ENCODE measurements at regions not wholly inside any gene's neighbourhood (a gene's known extent, or its start where the extent isn't known, plus 50 kb on each side); places are given as distances from the start of the nearest gene placed in this dataset.

DNA sequence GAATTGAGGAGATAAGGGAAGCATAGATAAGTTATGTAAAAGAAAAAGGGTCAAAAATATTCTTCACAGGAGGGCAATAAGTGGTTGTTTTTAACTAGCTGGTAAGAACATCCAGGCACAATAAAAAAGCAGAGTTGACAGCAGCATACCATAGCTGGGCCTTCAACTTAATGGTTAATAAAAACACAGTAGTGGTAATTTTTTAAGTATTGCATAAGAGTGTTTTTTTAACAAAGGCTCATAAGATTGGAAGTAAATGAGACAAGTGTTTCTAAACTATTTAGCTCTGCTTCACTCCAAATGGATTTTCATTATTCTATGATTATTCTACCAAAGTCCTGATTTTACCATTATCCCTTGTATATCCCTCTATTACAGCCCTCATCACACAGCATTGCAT is 140.1 kb upstream of the TSPAN8 start:
- intact Hi-C loops (cut with micrococcal nuclease; ENCODE audit: unreplicated experiment): no loop called here
- H3K9me2 ChIP-seq (ENCODE audit: insufficient read depth, low read length): no peaks in the 10 kb centered on the region; the same call in 1 of the 2 replicates
- no peaks in the 10 kb centered on the region for H3K36me3 ChIP-seq (ENCODE audit: insufficient read depth, low read length)
- no peak for TF ChIP-seq EZH2phosphoT487 (IDR thresholded peaks at IDR 0.05; ENCODE audit: borderline replicate concordance, low read depth, low read length)
- TF ChIP-seq, protein P1, sequence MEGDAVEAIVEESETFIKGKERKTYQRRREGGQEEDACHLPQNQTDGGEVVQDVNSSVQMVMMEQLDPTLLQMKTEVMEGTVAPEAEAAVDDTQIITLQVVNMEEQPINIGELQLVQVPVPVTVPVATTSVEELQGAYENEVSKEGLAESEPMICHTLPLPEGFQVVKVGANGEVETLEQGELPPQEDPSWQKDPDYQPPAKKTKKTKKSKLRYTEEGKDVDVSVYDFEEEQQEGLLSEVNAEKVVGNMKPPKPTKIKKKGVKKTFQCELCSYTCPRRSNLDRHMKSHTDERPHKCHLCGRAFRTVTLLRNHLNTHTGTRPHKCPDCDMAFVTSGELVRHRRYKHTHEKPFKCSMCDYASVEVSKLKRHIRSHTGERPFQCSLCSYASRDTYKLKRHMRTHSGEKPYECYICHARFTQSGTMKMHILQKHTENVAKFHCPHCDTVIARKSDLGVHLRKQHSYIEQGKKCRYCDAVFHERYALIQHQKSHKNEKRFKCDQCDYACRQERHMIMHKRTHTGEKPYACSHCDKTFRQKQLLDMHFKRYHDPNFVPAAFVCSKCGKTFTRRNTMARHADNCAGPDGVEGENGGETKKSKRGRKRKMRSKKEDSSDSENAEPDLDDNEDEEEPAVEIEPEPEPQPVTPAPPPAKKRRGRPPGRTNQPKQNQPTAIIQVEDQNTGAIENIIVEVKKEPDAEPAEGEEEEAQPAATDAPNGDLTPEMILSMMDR (conservative IDR thresholded peaks at IDR 0.05; ENCODE audit: low read length): no peak
- ChIA-PET CTCF (ENCODE audit: unreplicated experiment) (no interaction called here), POLR2A (interaction anchor here (0.6 kb wide), 1 partner anchor 1420 kb away, joined by 7 read pairs; no protein-coding TSS in a partner anchor)
- BruUV-seq (replicated peaks): no TSS peak
- H3K4me1 ChIP-seq (ENCODE audit: insufficient read depth, low read length, poor library complexity, severe bottlenecking): no peaks in the 10 kb centered on the region
- H3K4me3 ChIP-seq (ENCODE audit: low read depth, low read length, poor library complexity, severe bottlenecking): no peak overlapping the region
- H3K9me3 ChIP-seq (ENCODE audit: low read length): no peaks in the 10 kb centered on the region
- no peak overlapping the region for H3K4me2 ChIP-seq (ENCODE audit: low read length)
- no peak overlapping the region for H3K27ac ChIP-seq (ENCODE audit: low read depth, low read length, poor library complexity, severe bottlenecking)
- H3K79me2 ChIP-seq (ENCODE audit: insufficient read depth, low read depth, low read length): no peaks in the 10 kb centered on the region
- DNase-seq (ENCODE audit: low spot score): no peak
- no peak overlapping the region for H2AFZ ChIP-seq (ENCODE audit: low read length)
- no peaks in the 10 kb centered on the region for H4K20me1 ChIP-seq (ENCODE audit: insufficient read depth, low read length)

DNA sequence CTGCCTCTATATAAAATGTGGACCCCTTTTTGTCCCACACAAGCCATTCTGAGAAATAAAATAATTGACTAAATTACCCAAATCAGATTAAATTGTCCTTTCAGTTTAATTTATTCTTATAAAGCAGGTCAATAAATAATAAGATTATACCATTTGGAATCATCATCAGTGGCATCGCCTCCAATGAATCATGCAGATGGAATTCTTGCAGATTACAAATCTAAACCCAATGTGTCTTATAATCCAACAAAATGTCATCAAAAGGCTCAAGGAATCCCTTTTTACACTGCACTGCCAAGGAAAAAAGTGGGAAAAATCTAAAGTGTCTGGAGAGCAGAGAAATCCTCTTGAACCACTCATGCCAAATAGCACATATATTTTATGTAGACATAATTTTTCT is 138.2 kb upstream of the TSPAN8 start:
- H3K4me1 ChIP-seq (ENCODE audit: insufficient read depth, low read length, poor library complexity, severe bottlenecking): no peaks in the 10 kb centered on the region
- H3K36me3 ChIP-seq (ENCODE audit: insufficient read depth, low read length): no peaks in the 10 kb centered on the region
- ChIA-PET POLR2A (no interaction called here), CTCF (ENCODE audit: unreplicated experiment) (no interaction called here)
- no peak for DNase-seq (ENCODE audit: low spot score)
- H2AFZ ChIP-seq (ENCODE audit: low read length): no peak overlapping the region
- no peaks in the 10 kb centered on the region for H3K9me3 ChIP-seq (ENCODE audit: low read length)
- no peak overlapping the region for H3K27ac ChIP-seq (ENCODE audit: low read depth, low read length, poor library complexity, severe bottlenecking)
- no TSS peak for BruUV-seq (replicated peaks)
- H3K4me2 ChIP-seq (ENCODE audit: low read length): no peak overlapping the region
- H4K20me1 ChIP-seq (ENCODE audit: insufficient read depth, low read length): no peaks in the 10 kb centered on the region
- H3K9me2 ChIP-seq (ENCODE audit: insufficient read depth, low read length): no peaks in the 10 kb centered on the region; the same call in 1 of the 2 replicates
- H3K79me2 ChIP-seq (ENCODE audit: insufficient read depth, low read depth, low read length): no peaks in the 10 kb centered on the region
- no peak overlapping the region for H3K4me3 ChIP-seq (ENCODE audit: low read depth, low read length, poor library complexity, severe bottlenecking)
- TF ChIP-seq, protein P1 (conservative IDR thresholded peaks at IDR 0.05; ENCODE audit: low read length): no peak
- no peak for TF ChIP-seq EZH2phosphoT487 (IDR thresholded peaks at IDR 0.05; ENCODE audit: borderline replicate concordance, low read depth, low read length)
- intact Hi-C loops (cut with micrococcal nuclease; ENCODE audit: unreplicated experiment): no loop called here

DNA sequence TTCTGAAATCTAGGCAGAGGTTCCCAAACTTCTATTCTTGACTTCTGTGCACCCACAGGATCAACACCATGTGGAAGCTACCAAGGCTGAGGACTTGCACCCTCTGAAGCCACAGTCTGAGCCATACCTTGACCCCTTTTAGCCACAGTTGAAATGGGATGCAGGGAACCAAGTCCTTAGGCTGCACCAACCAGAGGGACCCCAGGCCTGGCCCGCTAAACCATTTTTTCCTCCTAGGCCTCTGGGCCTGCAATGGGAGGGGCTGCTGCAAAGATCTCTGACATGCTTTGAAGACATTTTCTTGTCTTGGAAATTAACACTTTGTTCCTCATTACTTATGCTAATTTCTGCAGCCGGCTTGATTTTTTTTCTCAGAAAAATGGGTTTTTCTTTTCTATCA is 133.9 kb upstream of the TSPAN8 start:
- Histone ChIP-seq H3K36me3 (ENCODE audit: insufficient read depth, low read length) (no peaks in the 10 kb centered on the region), H3K4me2 (ENCODE audit: low read length) (no peak overlapping the region), H3K27ac (ENCODE audit: low read depth, low read length, poor library complexity, severe bottlenecking) (no peak overlapping the region), H3K4me1 (ENCODE audit: insufficient read depth, low read length, poor library complexity, severe bottlenecking) (no peaks in the 10 kb centered on the region), H3K9me3 (ENCODE audit: low read length) (no peaks in the 10 kb centered on the region), H3K4me3 (ENCODE audit: low read depth, low read length, poor library complexity, severe bottlenecking) (no peak overlapping the region), H3K79me2 (ENCODE audit: insufficient read depth, low read depth, low read length) (no peaks in the 10 kb centered on the region), H3K9me2 (ENCODE audit: insufficient read depth, low read length) (no peaks in the 10 kb centered on the region; the same call in 1 of the 2 replicates), H4K20me1 (ENCODE audit: insufficient read depth, low read length) (no peaks in the 10 kb centered on the region), H2AFZ (ENCODE audit: low read length) (no peak overlapping the region)
- CTCF ChIA-PET (ENCODE audit: unreplicated experiment): no interaction called here
- intact Hi-C loops (cut with micrococcal nuclease; ENCODE audit: unreplicated experiment): no loop called here
- DNase-seq (ENCODE audit: low spot score): no peak
- POLR2A ChIA-PET: no interaction called here
- no TSS peak for BruUV-seq (replicated peaks)
- no peak for TF ChIP-seq EZH2phosphoT487 (IDR thresholded peaks at IDR 0.05; ENCODE audit: borderline replicate concordance, low read depth, low read length)
- TF ChIP-seq, protein P1 (conservative IDR thresholded peaks at IDR 0.05; ENCODE audit: low read length): no peak
